Psoas muscle (tissue), 7 donors: ENCODE measurements at regions not wholly inside any gene's neighbourhood (a gene's known extent, or its start where the extent isn't known, plus 50 kb on each side); places are given as distances from the start of the nearest gene placed in this dataset.

Source experiments
- ATAC-seq, 4 donors: fragments of 200-7000 bp; cut with Tn5 transposase; one replicate each; pipeline ENCODE4 v1.9.1; 2020; ENCODE audit warnings: moderate library complexity in 3 of 4, mild to moderate bottlenecking in 2 of 4
- DNase-seq, 2 donors: peaks; one replicate each; pipeline ENCODE4 v3.0.0-alpha.2; 2020
- H3K27ac ChIP-seq: fragments of 200-600 bp; one replicate; pipeline ENCODE4 v1.8.0; 2022
- H3K27me3 ChIP-seq, 3 donors: fragments of 200-600 bp in 1 of 3; one replicate each; pipeline versions ENCODE4 v1.6.1 to v1.8.0; 2013 to 2022; ENCODE audit warnings: low read length in 2 of 3, mild to moderate bottlenecking in 2 of 3, moderate library complexity in 1 of 3; ENCODE audit not compliant: insufficient read depth in 3 of 3
- H3K36me3 ChIP-seq, 2 donors: fragments of 200-600 bp in 1 of 2; one replicate each; pipeline versions ENCODE4 v1.6.1 to v1.8.0; 2013 to 2022; ENCODE audit warnings: low read depth in 1 of 2, mild to moderate bottlenecking in 1 of 2, moderate library complexity in 1 of 2; ENCODE audit not compliant: insufficient read depth in 1 of 2
- H3K4me1 ChIP-seq: fragments of 200-600 bp; one replicate; pipeline ENCODE4 v1.8.0; 2022
- H3K4me3 ChIP-seq: fragments of 200-600 bp; one replicate; pipeline ENCODE4 v1.8.0; 2022; ENCODE audit warnings: mild to moderate bottlenecking
- H3K9me3 ChIP-seq: fragments of 200-600 bp; one replicate; pipeline ENCODE4 v1.8.0; 2022
- CTCF ChIP-seq: fragments of 200-600 bp; IDR thresholded peaks from one replicate; pipeline ENCODE4 v1.8.0; 2022; ENCODE audit warnings: antibody characterized with exemption
- WGBS, 3 donors: extraction: QIAGEN DNeasy Blood & Tissue Kit; methylation state at CpG; one replicate each; pipeline versions ENCODE4 v1.1.6 to v1.1.7; 2013; 5-methylcytosine and 5-hydroxymethylcytosine counted together
- intact Hi-C, 2 donors: fragments of 100-400 bp; cut with DNase I; formaldehyde crosslinking; loops; one replicate each; pipeline versions ENCODE4 v1.11.0 to v1.14.2; 2022
- donor health status: healthy with polysubstance abuse.
- donor health status: DM: no; HTN: no; CAD: no; lungs with moderate emphysema.
- donor health status: Bipolar disorder and iron deficiency.
- donor health status: healthy.
- donor health status: DM: yes; HTN: yes; CAD: no.
- donor health status: DM: no; HTN: no; CAD: no.
- donor health status: DM: yes; HTN: yes; CAD: no.

GRCh38 chr3:25027650-25028049, 400.4 kb upstream of the RARB start:
- DNase-seq (no peak), ATAC-seq (no peak)
- intact Hi-C loops = no loop called here
- H3K27me3 ChIP-seq = no peaks in the 10 kb centered on the region
- 61 to 79% (median 64%) methylated on average over 3 of the region's 3 CpGs for WGBS, 3 donors
- TF ChIP-seq CTCF = no peak
- H3K27ac ChIP-seq = no peak overlapping the region
- no peaks in the 10 kb centered on the region for H3K4me1 ChIP-seq
- no peak overlapping the region for H3K4me3 ChIP-seq
- H3K36me3 ChIP-seq = no peaks in the 10 kb centered on the region
- H3K9me3 ChIP-seq = no peaks in the 10 kb centered on the region

GRCh38 chr3:25029820-25030219, 398.2 kb upstream of the RARB start:
- Histone ChIP-seq H3K4me3 (no peak overlapping the region), H3K36me3 (no peaks in the 10 kb centered on the region), H3K27me3 (no peaks in the 10 kb centered on the region), H3K9me3 (no peaks in the 10 kb centered on the region), H3K4me1 (no peaks in the 10 kb centered on the region), H3K27ac (no peak overlapping the region)
- 44 to 69% (median 52%) methylated on average over 2 of the region's 2 CpGs for WGBS, 3 donors
- ATAC-seq (no peak), DNase-seq (no peak)
- no peak for TF ChIP-seq CTCF
- intact Hi-C loops = loop anchor here (5.0 to 10.0 kb wide), 4 partner anchors 68 to 555 kb away; no protein-coding TSS in a partner anchor

GRCh38 chr3:25032344-25032743, 395.7 kb upstream of the RARB start:
- no peaks in the 10 kb centered on the region for H3K27me3 ChIP-seq
- intact Hi-C loops = loop anchor here (5.0 to 10.0 kb wide), 4 partner anchors 70 to 552 kb away; no protein-coding TSS in a partner anchor
- H3K4me3 ChIP-seq = no peak overlapping the region
- ATAC-seq (no peak), DNase-seq (no peak)
- H3K4me1 ChIP-seq = no peaks in the 10 kb centered on the region
- TF ChIP-seq CTCF = no peak
- WGBS, 3 donors = 90 to 93% (median 92%) methylated on average over 1 of the region's 1 CpG
- no peaks in the 10 kb centered on the region for H3K9me3 ChIP-seq
- no peaks in the 10 kb centered on the region for H3K36me3 ChIP-seq
- H3K27ac ChIP-seq = no peak overlapping the region

- WGBS, 3 donors = 68 to 75% (median 71%) methylated on average over 6 of the region's 6 CpGs
- H3K9me3 ChIP-seq = no peaks in the 10 kb centered on the region
- no peak overlapping the region for H3K27ac ChIP-seq
- DNase-seq (peak in 1 of 2 donors; percentile 15), ATAC-seq (peak; percentile 55 to 77 (median 72))
- intact Hi-C loops = loop anchor here (5.0 to 10.0 kb wide), 4 partner anchors 71 to 551 kb away; no protein-coding TSS in a partner anchor
- no peaks in the 10 kb centered on the region for H3K4me1 ChIP-seq
- no peaks in the 10 kb centered on the region for H3K36me3 ChIP-seq
- H3K4me3 ChIP-seq = no peak overlapping the region
- no peaks in the 10 kb centered on the region for H3K27me3 ChIP-seq
- TF ChIP-seq CTCF = peak; percentile 59
These were observed 394.5 kb upstream of the RARB start for GRCh38 chr3:25033407-25034029.

GRCh38 chr3:25035526-25035925, 392.5 kb upstream of the RARB start:
- intact Hi-C loops = loop anchor here in 1 of 2 donors (10.0 kb wide), 2 partner anchors 261 to 549 kb away; no protein-coding TSS in a partner anchor
- ATAC-seq = no peak
- Histone ChIP-seq H3K4me1 (peaks cover 6% of the 10 kb centered on the region), H3K9me3 (no peaks in the 10 kb centered on the region), H3K27ac (no peak overlapping the region), H3K36me3 (no peaks in the 10 kb centered on the region), H3K27me3 (no peaks in the 10 kb centered on the region), H3K4me3 (no peak overlapping the region)
- WGBS, 3 donors = 88 to 97% (median 90%) methylated on average over 1 of the region's 1 CpG
- no peak for TF ChIP-seq CTCF
- DNase-seq = no peak
